RWPE2 (cell line): ENCODE measurements at regions not wholly inside any gene's neighbourhood (a gene's known extent, or its start where the extent isn't known, plus 50 kb on each side); places are given as distances from the start of the nearest gene placed in this dataset.

Experiments
- ATAC-seq: fragments of 200-7000 bp; cut with Tn5 transposase; 3 replicates; pipeline ENCODE4 v1.9.1; 2021; ENCODE audit warnings: low read depth
- DNase-seq: peaks from one replicate; pipeline ENCODE4 v3.0.0-alpha.2; 2020; ENCODE audit warnings: low spot score
- H3K27ac ChIP-seq: fragments of 450-650 bp; 2 replicates; pipeline ENCODE4 v1.5.1; 2017; ENCODE audit warnings: mild to moderate bottlenecking; ENCODE audit not compliant: poor library complexity, severe bottlenecking
- H3K27me3 ChIP-seq: fragments of 250-450 bp; sonication (Bioruptor Pico); 2 replicates; pipeline ENCODE4 v1.5.1; 2021; ENCODE audit warnings: mild to moderate bottlenecking, moderate library complexity; ENCODE audit not compliant: insufficient read depth, poor library complexity, severe bottlenecking
- H3K36me3 ChIP-seq: fragments of 250-450 bp; sonication (Bioruptor Pico); 2 replicates; pipeline ENCODE4 v1.5.1; 2020; ENCODE audit warnings: low read depth, mild to moderate bottlenecking, moderate library complexity
- H3K4me1 ChIP-seq: fragments of 250-450 bp; sonication (Bioruptor Pico); 2 replicates; pipeline ENCODE4 v1.5.1; 2021; ENCODE audit warnings: mild to moderate bottlenecking, moderate library complexity; ENCODE audit not compliant: insufficient read depth, poor library complexity, severe bottlenecking
- H3K4me3 ChIP-seq: fragments of 250-450 bp; sonication (Bioruptor Pico); 2 replicates; pipeline ENCODE4 v1.5.1; 2021; ENCODE audit warnings: mild to moderate bottlenecking, moderate library complexity; ENCODE audit not compliant: severe bottlenecking
- H3K9me3 ChIP-seq: fragments of 250-450 bp; sonication (Bioruptor Pico); 2 replicates; pipeline ENCODE4 v1.5.1; 2021; ENCODE audit warnings: mild to moderate bottlenecking, moderate library complexity; ENCODE audit not compliant: severe bottlenecking
- TF ChIP-seq, protein P1 (sequence below): fragments of 450-650 bp; IDR thresholded peaks from one replicate; pipeline ENCODE4 v1.5.1; 2017; ENCODE audit warnings: mild to moderate bottlenecking, moderate library complexity; ENCODE audit not compliant: poor library complexity, severe bottlenecking

DNA sequence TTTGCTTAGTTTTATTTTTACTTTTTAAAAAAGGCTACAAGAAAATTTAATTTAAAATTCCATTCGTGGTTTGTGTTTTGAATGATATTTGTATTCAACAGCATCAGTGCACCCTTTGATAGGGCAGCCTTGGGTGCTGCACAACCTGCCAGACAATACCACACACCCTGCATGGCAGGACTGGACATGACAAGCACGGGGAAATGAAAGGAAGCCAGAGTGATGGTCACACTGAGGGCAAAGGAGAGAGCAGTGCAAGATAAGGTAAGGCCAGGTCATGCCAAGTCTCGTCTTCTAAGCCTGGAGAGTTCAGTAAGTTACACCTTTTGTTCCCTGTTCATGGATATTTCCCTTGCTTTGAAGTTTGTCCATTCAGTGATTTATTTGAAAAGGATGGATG lies 103.0 kb downstream of the ALDH8A1 start:
- H3K9me3 ChIP-seq: no peaks in the 10 kb centered on the region
- H3K4me3 ChIP-seq: no peak overlapping the region
- no peaks in the 10 kb centered on the region for H3K27me3 ChIP-seq
- H3K36me3 ChIP-seq: no peaks in the 10 kb centered on the region
- H3K4me1 ChIP-seq: no peaks in the 10 kb centered on the region
- TF ChIP-seq, protein P1, sequence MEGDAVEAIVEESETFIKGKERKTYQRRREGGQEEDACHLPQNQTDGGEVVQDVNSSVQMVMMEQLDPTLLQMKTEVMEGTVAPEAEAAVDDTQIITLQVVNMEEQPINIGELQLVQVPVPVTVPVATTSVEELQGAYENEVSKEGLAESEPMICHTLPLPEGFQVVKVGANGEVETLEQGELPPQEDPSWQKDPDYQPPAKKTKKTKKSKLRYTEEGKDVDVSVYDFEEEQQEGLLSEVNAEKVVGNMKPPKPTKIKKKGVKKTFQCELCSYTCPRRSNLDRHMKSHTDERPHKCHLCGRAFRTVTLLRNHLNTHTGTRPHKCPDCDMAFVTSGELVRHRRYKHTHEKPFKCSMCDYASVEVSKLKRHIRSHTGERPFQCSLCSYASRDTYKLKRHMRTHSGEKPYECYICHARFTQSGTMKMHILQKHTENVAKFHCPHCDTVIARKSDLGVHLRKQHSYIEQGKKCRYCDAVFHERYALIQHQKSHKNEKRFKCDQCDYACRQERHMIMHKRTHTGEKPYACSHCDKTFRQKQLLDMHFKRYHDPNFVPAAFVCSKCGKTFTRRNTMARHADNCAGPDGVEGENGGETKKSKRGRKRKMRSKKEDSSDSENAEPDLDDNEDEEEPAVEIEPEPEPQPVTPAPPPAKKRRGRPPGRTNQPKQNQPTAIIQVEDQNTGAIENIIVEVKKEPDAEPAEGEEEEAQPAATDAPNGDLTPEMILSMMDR: no peak
- DNase-seq: no peak
- no peak for ATAC-seq
- no peak overlapping the region for H3K27ac ChIP-seq

DNA sequence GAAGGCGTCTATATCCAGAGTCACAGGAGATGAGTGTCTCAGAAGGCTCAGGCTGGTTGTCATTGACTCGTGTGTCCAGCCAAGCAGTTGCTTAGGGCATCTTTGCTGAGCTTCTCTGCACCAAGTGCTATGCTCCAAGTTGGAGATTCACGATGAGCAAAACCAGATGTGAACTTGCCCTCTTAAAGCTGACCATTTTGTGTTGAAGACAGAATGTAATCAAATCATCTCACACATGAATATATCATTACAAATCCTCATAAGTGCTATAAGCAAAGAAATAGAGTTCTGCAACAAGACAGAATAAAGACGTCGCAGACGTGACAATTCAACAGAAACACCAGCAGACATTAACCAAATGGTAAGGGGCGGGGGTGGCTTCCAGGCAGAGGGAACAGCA lies 103.9 kb downstream of the ALDH8A1 start:
- DNase-seq: no peak

DNA sequence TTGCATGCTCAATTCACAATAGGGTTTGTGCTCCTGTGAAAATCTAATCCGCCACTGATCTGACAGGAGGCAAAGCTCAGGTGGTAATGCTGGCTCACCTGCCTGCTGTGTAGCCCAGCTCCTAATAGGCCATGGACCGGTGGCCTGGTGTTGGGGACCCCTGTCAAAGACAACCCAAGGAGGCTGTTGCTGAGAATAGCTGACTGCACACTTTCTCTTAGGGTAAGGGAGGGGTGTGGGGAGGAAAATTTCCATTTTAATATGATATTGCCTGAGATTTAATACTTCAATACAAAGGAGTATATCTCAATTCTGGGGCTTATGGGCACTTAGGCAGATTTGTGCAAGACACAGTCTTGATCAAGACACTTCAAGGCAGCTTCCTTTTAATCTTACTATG lies 105.8 kb downstream of the ALDH8A1 start:
- TF ChIP-seq, protein P1: no peak
- Histone ChIP-seq H3K4me3 (no peak overlapping the region), H3K27ac (no peak overlapping the region), H3K27me3 (no peaks in the 10 kb centered on the region), H3K36me3 (no peaks in the 10 kb centered on the region), H3K9me3 (no peaks in the 10 kb centered on the region), H3K4me1 (no peaks in the 10 kb centered on the region)
- DNase-seq: no peak
- ATAC-seq: no peak

More for the DNA sequence above, 103.9 kb downstream of the ALDH8A1 start:
- ATAC-seq: no peak
- Histone ChIP-seq H3K27ac (no peak overlapping the region), H3K9me3 (no peaks in the 10 kb centered on the region), H3K27me3 (no peaks in the 10 kb centered on the region), H3K4me3 (no peak overlapping the region), H3K4me1 (no peaks in the 10 kb centered on the region), H3K36me3 (no peaks in the 10 kb centered on the region)
- TF ChIP-seq, protein P1: no peak

DNA sequence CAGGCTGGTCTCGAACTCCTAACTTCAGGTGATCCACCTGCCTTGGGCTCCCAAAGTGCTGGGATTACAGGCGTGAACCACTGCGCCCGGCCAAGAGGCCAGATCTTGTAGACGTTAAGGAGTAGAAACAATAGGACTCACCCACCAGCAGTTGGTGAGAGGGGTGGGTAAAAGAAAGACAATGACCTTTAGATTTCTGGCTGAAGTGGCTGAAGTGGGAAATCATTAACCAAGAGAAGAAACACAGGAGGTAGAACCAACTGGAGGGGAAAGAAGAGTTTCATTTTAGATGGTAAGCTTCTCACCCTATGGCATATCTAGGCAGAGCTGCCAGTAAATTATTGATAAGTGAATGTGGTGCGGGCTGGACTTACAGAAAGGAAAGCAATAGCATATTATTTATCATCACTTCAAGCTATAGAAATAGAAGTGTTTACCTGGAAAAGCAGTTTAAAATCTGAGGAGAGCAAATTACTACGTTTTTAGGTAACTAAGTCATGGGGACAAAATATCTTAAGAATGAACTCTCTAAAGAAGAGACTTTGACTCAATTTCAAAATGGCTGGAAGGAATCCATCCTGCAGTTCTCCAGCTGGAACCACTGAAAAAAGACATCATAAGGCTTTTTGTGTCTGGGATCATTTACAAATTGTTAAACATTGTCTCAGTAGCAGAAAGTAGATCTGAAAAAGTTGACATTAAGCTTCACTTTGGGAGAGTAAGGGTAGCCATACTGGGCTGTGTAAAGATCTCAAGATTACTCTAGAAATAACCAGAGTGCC lies 109.6 kb downstream of the ALDH8A1 start:
- Histone ChIP-seq H3K27me3 (no peaks in the 10 kb centered on the region), H3K4me1 (no peaks in the 10 kb centered on the region), H3K9me3 (no peaks in the 10 kb centered on the region), H3K4me3 (no peak overlapping the region), H3K27ac (no peak overlapping the region), H3K36me3 (no peaks in the 10 kb centered on the region)
- ATAC-seq (no peak), DNase-seq (no peak)
- TF ChIP-seq, protein P1: no peak

DNA sequence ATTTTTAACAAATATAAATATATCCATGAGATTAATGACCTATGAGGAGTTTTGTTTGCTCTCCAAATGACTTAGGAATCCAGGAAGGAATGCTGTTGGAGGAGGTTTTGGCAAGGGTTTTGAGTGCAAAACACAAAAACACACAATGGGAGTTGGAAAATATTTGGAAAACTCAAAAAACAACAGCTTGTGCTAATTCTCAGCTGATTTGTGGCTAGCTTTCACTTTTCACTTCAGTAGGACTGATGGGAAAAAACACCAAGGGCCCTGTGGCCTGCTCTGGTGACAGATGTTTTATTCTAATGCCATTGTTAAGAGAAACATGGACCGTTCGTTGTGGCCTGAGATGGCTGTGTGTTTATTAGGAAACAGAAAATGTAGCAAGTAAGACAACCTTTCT lies 113.9 kb downstream of the ALDH8A1 start:
- Histone ChIP-seq H3K4me3 (no peak overlapping the region), H3K27me3 (no peaks in the 10 kb centered on the region), H3K36me3 (no peaks in the 10 kb centered on the region), H3K4me1 (no peaks in the 10 kb centered on the region), H3K27ac (no peak overlapping the region), H3K9me3 (no peaks in the 10 kb centered on the region)
- ATAC-seq: no peak
- no peak for DNase-seq
- TF ChIP-seq, protein P1: no peak
